ENCODE measurements at regions not wholly inside any gene's neighbourhood (a gene's known extent, or its start where the extent isn't known, plus 50 kb on each side); places are given as distances from the start of the nearest gene placed in this dataset.

- TF ChIP-seq ATF2 (IDR thresholded peaks at IDR 0.05; ENCODE audit: low read length) (no peak), SAP30 (IDR thresholded peaks at IDR 0.05; ENCODE audit: insufficient read depth, insufficient replicate concordance, low read length) (no peak), POLR2A (IDR thresholded peaks at IDR 0.05; ENCODE audit: control extremely low read depth in 1 of 2, low read depth in 2 of 2, low read length in 2 of 2) (no peak), SIN3A (conservative IDR thresholded peaks at IDR 0.05 in 1 of 2, IDR thresholded peaks at IDR 0.05 in 1 of 2; ENCODE audit: low read depth in 1 of 2, low read length in 2 of 2) (no peak), MAX (IDR thresholded peaks at IDR 0.05) (no peak), KDM1A (IDR thresholded peaks at IDR 0.05; ENCODE audit: borderline replicate concordance, low read length) (no peak), CHD7 (IDR thresholded peaks at IDR 0.05; ENCODE audit: insufficient replicate concordance, low read length) (no peak), RXRA (IDR thresholded peaks at IDR 0.05; ENCODE audit: insufficient read depth, low read depth, low read length) (no peak), FOSL1 (IDR thresholded peaks at IDR 0.05; ENCODE audit: insufficient read depth, low read depth, low read length) (no peak)
These were observed 64.5 kb upstream of the TAC1 start (continued) for GRCh38 chr7:97667359-97667758.
